Body of pancreas (tissue), 4 donors: ENCODE measurements at regions not wholly inside any gene's neighbourhood (a gene's known extent, or its start where the extent isn't known, plus 50 kb on each side); places are given as distances from the start of the nearest gene placed in this dataset.

ENCODE experiments used
- POLR2A ChIP-seq, 3 donors: fragments of 450-650 bp; IDR thresholded peaks; one replicate each; pipeline ENCODE4 v1.6.1; 2016; ENCODE audit warnings: antibody characterized with exemption in 3 of 3, mild to moderate bottlenecking in 2 of 3
- TF ChIP-seq, protein P1 (sequence below), 7 experiments: fragments of 450-650 bp in 4 of 7; fragments of 200-600 bp in 3 of 7; sonication (generic) in 3 of 7; IDR thresholded peaks; one replicate each; pipeline ENCODE4 v1.5.1; 2016 to 2019; ENCODE audit warnings: antibody characterized with exemption in 7 of 7

DNA sequence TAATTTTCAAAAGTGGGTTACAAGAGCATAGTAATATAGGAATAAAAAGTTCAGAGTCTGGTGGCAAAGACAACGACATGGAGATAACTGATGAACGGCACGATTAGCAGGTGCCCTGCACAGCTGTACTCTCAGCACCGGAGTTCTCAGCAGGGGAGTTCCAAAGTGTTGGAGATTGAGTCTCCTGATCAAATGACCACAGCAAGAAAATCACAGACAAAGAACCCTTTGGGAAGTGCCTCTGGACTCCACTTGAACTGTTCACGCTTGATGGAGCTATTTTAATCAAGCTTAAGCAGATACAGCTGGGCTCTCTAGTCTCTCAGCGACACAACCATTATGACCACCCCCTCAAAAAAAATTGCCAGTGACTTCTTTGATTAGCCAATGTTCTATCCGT is 153.1 kb downstream of the ALG10B start:
- TF ChIP-seq, protein P1, sequence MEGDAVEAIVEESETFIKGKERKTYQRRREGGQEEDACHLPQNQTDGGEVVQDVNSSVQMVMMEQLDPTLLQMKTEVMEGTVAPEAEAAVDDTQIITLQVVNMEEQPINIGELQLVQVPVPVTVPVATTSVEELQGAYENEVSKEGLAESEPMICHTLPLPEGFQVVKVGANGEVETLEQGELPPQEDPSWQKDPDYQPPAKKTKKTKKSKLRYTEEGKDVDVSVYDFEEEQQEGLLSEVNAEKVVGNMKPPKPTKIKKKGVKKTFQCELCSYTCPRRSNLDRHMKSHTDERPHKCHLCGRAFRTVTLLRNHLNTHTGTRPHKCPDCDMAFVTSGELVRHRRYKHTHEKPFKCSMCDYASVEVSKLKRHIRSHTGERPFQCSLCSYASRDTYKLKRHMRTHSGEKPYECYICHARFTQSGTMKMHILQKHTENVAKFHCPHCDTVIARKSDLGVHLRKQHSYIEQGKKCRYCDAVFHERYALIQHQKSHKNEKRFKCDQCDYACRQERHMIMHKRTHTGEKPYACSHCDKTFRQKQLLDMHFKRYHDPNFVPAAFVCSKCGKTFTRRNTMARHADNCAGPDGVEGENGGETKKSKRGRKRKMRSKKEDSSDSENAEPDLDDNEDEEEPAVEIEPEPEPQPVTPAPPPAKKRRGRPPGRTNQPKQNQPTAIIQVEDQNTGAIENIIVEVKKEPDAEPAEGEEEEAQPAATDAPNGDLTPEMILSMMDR (IDR thresholded peaks at IDR 0.05) = no peak
- TF ChIP-seq POLR2A (IDR thresholded peaks at IDR 0.05) = no peak
